Kidney glomerular epithelial cell (primary cell): ENCODE measurements at regions not wholly inside any gene's neighbourhood (a gene's known extent, or its start where the extent isn't known, plus 50 kb on each side); places are given as distances from the start of the nearest gene placed in this dataset.

ENCODE experiments used
- DNase-seq: peaks from one replicate; lab custom pipeline; 2025; lab: John Stamatoyannopoulos, UW

GRCh38 chr3:30553641-30554316, 52.6 kb upstream of the TGFBR2 start:
- peak; percentile 57 for DNase-seq

- no peak for DNase-seq
Measured at GRCh38 chr3:30554317-30554690, 52.1 kb upstream of the TGFBR2 start.

DNA sequence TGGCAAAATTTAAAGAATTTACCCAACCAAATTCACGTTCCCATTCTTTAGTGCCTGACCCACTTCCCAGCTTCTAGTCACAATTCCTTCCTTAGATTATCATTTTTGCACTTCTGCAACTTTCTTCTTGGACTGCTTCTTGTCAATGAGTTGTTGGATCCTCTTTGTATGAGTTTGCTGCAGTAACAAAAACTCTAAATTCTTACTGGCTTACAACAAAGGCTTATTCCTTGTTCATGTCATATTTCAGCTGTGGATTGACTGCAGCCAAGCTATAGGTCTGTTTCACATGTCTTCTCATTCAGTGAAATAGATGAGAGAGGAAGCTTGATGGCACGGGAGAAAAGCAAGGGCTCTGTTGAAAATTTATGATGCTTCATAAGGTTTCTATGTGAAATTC, 50.4 kb upstream of the TGFBR2 start:
- no peak for DNase-seq
